Right ventricle myocardium inferior (tissue), 1 donor: ENCODE measurements at regions not wholly inside any gene's neighbourhood (a gene's known extent, or its start where the extent isn't known, plus 50 kb on each side); places are given as distances from the start of the nearest gene placed in this dataset.

Source experiments
- ATAC-seq: fragments of 200-7000 bp; cut with Tn5 transposase; one replicate; pipeline ENCODE4 v1.9.1; 2020; ENCODE audit warnings: mild to moderate bottlenecking, moderate library complexity
- DNase-seq: peaks from one replicate; pipeline ENCODE4 v3.0.0; 2021; ENCODE audit errors: missing footprints
- intact Hi-C: fragments of 100-400 bp; cut with DNase I; formaldehyde crosslinking; loops from one replicate; pipeline ENCODE4 v1.11.0; 2022
- donor health status: DM: no; HTN: yes; CAD: no; lungs with severe emphysema.

DNA sequence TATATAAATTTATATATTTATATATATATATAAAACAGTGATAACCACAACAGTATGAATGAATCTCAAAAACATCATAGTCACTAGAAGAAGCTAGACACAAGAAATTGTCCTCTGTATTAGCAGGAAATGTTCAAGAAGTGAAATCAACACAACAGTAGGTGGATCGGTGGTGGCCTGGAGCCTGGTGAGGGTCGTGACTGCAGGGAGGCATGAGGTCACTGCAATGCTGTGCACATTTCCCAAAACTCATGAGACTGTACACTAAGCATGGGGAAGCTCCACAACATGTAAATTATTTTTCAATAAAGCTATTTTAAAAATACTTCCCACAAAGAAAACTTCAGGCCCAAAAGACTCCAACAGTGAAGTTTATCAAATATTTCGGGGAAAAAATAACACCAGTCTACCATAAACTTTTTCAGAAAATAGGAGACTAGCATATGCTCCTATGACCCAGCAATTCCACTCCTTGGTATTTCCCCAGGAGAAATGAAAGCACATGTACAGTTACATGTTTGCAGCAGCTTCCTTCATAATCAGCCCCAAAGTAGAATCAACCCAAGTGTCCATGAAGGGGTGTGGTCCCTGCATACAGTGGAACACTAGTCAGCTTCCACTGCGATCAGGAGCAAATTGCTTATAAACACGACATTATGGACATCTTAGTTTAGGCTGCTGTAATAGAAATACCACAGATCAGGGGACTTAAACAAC is 144.2 kb downstream of the TBXT start:
- DNase-seq (no peak), ATAC-seq (no peak)
- intact Hi-C loops, result no loop called here

DNA sequence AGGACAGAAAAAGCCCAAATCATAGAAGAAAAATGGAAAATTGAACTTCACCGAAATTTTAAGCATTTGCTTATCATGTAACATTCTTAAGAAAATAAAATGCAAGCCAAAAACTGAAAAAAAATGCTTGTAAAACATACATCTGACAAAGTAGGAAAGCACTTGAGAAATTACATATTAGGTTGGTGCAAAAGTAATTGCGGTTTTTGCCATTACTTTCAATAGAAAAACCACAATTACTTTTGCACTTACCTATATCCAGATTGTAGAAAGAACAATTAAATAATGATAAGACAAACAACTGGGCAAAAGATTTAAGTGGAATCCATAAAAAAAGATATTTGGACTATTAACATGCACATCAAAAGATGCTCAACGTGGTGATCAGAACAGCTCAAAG is 146.2 kb downstream of the TBXT start:
- intact Hi-C loops, result no loop called here
- ATAC-seq, result no peak
- DNase-seq, result no peak

- ATAC-seq, result no peak
- no peak for DNase-seq
- intact Hi-C loops, result no loop called here
These were observed 148.4 kb downstream of the TBXT start for GRCh38 chr6:166019214-166019613.

- intact Hi-C loops, result no loop called here
- ATAC-seq (no peak), DNase-seq (no peak)
These were observed 150.5 kb downstream of the TBXT start for GRCh38 chr6:166017032-166017635.

DNA sequence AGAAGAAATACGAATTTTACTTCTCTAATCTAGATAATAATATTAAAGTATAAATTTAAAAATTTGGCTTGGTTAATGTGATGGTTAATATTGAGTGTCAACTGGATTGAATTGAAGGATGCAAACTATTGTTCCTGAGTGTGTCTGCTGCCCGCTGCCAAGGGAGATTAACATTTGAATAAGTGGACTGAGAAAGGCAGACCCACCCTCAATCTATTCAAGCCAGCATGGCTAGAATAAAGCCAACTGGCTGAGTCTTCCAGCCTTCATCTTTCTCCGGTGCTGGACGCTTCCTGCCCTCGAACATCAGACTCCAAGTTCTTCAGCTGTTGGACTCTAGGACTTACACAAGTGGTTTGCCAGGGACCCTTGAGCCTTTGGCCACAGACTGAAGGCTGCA is 152.7 kb downstream of the TBXT start:
- ATAC-seq (no peak), DNase-seq (no peak)
- intact Hi-C loops, result no loop called here

DNA sequence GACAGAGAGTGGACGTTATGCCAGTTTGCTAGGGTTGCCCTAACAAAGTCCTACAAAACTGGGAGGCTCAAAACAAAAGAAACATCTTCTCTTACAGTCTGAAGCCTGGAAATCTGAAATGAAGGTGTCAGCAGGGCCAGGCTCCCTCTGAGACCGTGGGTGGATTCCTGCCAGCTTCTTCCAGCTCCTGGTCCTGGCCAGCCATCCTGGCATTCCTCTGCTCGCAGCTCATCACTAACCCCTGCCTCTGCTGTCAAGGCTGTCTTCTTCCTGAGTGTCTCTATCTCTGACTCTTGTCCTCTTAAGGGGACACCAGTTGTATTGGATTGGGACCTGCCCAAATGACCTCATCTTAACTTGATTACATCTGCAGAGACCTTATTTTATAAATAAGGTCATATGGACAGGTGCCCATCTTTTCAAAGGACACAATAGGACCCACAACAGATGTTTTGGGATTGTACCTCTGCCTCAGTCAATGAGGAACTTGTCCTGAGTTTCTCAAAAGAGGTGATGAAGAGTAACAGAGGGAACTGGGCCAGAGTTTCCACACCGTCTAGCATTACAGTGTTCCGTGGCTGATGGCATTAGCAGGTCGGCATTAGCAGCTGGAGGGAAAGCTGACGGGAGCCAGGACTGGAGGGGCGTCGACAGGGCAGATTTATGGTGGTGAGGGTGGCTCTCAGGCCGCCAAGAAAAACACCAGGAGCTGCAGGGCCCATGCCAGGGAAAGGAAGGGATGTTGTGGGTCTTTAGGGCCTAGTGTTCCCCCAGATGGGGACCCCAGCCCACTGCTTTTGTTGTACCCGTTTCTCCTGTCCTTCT is 157.3 kb downstream of the TBXT start:
- ATAC-seq (no peak), DNase-seq (no peak)
- intact Hi-C loops, result no loop called here

DNA sequence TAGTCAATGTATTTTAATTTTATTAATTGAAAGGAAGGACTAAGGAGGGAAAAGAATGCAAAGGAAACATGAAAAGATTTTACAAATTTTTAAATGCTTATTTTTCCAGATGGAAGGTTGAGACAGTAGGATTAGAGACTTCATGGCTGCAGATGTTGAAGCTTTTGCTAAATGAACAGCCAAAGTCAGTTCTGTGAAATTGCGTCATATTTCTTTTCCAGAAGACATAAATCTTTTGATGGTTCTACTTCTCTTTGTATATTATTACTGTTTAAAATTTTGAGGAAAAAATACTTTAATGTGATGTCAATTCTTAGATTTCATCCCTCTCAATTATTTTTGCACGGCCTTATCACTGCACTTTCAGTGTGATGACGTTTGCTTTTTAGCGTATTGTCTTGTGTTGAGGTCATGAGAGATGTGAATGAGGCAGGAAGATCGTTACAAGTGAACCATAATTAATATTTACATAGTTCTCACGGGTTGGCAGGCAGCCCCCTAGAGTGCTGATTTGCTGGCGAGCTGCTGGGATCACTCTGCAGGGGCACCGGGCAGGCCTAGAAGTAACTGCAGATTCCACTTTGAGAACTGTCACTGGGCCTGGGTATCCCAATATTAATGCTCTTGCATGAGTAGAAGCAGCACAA is 158.1 kb downstream of the TBXT start:
- intact Hi-C loops, result loop anchor here (5.0 kb wide), 2 partner anchors 88 to 122 kb away; no protein-coding TSS in a partner anchor
- DNase-seq (no peak), ATAC-seq (no peak)

GRCh38 chr6:166008441-166009369 is 158.9 kb downstream of the TBXT start:
- DNase-seq, result no peak
- intact Hi-C loops, result loop anchor here (5.0 kb wide), 2 partner anchors 89 to 121 kb away; no protein-coding TSS in a partner anchor
- peak; percentile 29 for ATAC-seq

DNA sequence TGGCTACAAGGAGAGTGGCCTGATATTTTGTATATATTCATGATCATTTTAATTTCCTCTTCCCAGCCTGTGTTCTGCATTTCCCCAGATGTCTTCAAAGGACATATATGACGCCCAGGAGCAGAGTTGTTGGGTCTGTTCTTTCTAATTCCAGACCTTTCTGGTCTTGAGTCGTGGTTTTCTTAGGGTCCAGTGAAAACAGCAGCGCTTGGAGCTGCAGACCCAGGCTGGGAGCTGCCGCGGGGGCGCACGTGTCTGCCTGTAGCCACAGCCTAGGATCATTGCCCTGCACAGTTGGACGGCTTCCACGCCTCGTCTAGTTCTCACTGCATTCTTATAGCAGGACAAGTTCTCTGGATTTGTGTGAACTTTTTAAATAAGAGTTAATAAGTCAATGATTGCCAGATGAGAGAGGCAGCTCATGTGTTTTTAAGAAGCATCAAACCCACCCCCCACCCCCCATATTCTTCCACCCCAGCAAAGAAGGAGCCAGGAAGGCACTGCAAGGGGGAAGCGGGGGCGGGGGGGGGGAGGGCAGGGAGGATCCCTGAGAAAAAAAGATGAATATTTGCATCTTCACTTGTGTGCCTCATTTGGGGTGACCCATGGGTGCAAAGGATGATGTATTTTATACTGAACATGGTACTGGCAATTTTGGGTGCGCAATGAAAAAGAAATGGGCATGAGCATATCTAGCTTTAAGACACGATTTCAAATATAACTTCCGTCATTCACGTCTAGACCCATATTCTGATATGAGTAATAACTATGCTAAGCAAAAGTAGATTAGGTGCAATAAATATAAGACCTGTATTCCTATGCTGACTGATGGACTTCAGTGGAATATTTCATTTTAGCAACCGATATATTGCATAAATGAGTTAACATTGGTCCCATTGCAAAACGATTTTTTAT is 160.0 kb downstream of the TBXT start:
- DNase-seq (peak; percentile 84), ATAC-seq (peak; percentile 36)
- intact Hi-C loops, result loop anchor here (5.0 kb wide), 2 partner anchors 90 to 120 kb away; no protein-coding TSS in a partner anchor

- ATAC-seq, result no peak
- intact Hi-C loops, result loop anchor here (5.0 kb wide), 2 partner anchors 90 to 120 kb away; no protein-coding TSS in a partner anchor
- DNase-seq, result no peak
These were observed 160.8 kb downstream of the TBXT start for GRCh38 chr6:166006900-166007301.

DNA sequence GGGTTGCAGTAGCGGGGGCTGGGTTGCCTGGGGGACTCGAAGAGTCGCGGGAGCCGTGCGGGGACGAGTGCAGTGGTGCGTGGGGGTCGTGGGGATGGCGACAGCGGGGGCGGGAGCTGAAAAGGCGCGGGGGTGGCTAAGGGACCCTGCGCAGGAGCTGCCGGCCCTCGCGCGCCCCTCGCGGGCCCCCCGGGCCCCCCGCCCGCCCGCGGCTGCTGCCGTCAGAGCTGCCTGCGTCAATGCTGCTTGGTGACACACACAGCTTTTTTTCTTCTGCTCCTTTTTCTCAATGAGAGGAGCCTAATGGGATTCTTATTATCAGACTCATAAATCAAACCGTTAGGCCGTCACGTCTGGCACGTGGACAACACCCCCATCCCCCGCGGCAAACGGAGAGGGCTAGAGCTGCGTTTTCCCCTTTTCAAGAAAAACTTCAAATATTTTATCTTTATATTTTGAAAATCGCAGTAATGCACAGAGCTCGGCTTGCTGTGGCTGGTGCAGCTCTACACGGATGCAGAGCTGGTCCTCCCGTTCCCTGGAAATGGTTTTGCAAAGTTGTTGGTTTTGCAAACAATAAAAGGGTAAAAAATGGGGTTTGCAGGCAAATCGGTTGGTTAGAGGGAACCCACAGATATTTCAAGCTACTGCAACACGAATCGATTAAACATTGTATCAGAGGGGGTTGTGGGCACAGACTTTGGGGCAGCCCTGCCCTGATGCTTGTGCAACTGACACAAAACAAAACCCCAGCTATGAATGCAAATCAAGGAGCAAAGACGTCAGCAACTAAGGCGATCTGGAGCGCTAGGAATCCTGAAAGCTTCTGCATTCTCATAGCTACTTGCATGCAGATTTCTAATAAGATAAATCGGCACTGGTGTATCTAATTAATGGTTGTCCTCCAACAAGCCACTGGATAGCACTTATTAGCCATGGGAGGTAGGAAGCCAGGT is 161.4 kb downstream of the TBXT start:
- intact Hi-C loops, result loop anchor here (5.0 kb wide), 2 partner anchors 91 to 119 kb away; no protein-coding TSS in a partner anchor
- DNase-seq (peak; percentile 78), ATAC-seq (peak; percentile 80)

DNA sequence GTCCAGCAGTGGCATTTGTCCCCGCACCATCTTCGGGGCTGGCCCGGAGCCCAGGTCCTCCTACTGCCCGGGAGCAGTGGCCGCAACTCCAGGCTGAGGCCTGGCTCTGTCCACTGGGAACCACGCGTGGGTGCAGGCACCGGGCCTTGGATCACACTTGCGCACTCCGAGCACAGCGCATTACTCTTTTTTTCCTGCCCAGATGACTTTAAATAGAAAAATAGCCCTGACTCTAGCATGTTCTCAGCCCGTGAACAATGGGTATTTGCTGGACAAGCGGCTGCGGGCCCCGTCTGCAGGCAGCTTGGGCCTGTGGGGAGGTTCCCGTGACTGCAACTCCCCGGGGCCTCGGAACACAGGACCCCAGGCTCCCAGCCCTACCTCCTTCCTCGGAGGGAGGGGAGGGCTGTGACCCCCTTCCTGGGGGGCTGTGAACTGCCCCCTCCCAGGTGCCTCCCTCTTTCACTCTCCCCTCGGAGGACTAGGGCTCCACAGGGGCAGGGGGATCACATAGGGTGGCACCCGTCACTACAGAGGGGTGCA is 162.2 kb downstream of the TBXT start:
- ATAC-seq (peak; percentile 79), DNase-seq (peak; percentile 87)
- intact Hi-C loops, result loop anchor here (5.0 kb wide), 2 partner anchors 92 to 118 kb away; no protein-coding TSS in a partner anchor

DNA sequence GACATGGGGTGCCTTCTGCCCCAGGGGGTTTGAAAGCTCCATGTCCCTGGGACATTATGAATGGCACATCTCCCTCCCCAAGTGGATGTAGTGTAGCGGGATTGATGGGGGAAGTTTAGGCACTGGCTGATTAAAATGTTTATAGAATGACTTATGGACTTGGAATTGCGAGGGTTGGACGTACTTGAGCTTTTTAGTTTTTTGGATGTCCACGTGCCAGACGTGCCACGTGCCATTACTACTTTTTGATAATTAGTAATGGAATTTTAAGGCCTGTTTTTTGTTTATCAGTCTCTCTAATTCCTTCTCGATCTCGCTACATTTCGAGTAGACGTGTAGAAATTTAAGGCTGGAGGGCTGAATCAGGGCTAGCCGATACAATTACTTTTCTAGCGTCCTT is 162.8 kb downstream of the TBXT start:
- intact Hi-C loops, result loop anchor here (5.0 kb wide), 2 partner anchors 92 to 118 kb away; no protein-coding TSS in a partner anchor
- DNase-seq (no peak), ATAC-seq (no peak)

DNA sequence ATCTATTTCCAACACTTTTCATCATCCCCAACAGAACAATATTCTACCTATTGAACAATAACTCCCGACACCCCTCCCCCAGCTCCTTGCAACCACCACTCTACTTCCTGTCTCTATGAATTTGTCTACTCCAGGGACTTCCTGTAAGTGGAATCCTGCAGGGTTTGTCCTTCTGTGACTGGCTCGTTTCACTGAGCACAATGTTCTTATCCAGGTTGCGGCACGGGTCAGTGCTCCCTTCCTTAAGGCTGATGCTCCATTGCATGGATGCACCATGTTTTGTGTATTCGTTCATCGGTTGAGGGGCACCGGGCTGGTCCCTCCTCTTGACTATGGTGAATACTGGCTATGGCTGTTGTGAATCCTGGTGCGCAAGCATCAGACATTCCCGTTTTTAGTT is 163.2 kb downstream of the TBXT start:
- DNase-seq, result no peak
- intact Hi-C loops, result no loop called here
- no peak for ATAC-seq

GRCh38 chr6:166003569-166003968 is 164.1 kb downstream of the TBXT start:
- intact Hi-C loops, result no loop called here
- DNase-seq (no peak), ATAC-seq (no peak)

- intact Hi-C loops, result no loop called here
- ATAC-seq, result no peak
- no peak for DNase-seq
These were observed 166.3 kb downstream of the TBXT start for GRCh38 chr6:166001359-166001758.
